Activated CD8-positive, alpha-beta memory T cell treated with anti-CD3 and anti-CD28 coated beads for 1 hour (primary cell): ENCODE measurements at regions not wholly inside any gene's neighbourhood (a gene's known extent, or its start where the extent isn't known, plus 50 kb on each side); places are given as distances from the start of the nearest gene placed in this dataset.
"Not testable (repeated sequence)": the region's sequence is repeated elsewhere in the genome, so short reads cannot be mapped to it uniquely, and the experiment has no call there.

Experiments used
- DNase-seq, 2 donors: peaks; one replicate each; pipeline ENCODE4 v3.0.0-alpha.2; 2020; ENCODE audit warnings: low read depth in 1 of 2; ENCODE audit errors: extremely low read depth in 1 of 2

DNA sequence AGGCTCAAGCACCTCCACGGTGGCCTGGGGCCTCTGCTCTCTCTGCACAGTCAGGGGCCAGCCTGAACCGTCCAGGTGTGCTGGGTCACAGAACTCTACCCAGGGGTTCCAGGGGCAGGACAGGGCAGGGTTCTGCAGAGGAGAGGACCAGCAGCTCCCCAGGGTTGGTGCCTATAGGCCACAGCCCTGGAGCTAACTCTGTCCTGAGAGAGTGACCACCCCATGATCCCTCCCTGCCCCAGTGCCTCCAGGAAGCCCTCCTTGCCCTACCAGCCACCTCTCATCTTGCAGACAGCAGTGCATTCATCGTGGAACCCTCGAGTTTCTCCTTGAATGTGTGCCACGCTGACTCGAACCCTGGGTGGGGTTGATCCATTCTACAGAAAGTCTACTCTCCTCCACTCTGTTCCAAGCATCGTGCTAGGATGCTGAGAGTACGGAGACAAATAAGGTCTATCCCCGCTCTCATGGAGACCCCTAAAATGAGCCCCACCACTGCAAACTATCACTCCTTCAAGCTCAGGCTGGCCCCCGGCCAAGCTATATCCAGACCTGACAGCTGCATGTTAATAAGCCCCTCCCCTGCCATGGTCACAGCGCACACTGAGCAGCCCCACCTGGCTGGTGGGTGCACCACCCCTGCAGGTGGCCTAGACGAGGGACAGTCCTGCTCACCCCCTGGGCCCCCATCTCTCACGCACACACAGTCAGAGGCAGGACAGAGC is 138.1 kb upstream of the FOXD4L5 start:
- DNase-seq: not testable (repeated sequence)

DNA sequence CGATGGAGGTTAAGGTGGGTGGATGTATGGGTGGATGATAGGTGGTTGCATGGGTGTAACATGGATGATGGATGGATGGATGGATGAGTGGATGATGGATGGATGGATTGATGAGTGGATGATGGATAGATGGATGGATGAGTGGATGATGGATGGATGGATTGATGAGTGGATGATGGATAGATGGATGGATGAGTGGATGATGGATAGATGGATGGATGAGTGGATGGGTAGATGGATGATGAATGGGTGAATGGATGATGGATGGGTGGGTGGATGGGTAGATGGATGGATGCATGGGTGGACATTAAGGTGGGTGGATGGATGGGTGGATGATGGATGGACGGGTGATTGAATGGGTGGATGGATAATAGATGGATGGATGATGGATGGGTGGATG is 136.5 kb upstream of the FOXD4L5 start:
- DNase-seq: not testable (repeated sequence)

DNA sequence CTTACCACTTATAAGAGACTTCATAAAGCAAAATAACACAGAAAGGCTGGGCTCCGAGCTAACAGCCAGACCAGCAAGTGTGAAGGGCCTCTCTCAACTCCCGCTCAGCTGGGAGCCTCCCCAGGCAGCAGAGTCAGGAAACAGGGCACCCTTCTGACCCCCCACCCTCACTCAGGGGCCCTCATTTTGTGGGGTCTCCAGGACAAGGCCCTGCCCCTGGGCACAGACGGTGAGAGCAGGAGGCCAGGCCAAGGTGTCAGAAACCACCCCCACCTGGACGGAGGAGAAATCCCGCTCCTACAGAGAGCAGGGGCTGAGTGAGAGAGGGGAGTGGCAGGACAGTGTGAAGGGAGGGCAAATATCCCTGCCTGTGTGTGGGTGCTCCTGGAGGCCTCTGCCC is 135.8 kb upstream of the FOXD4L5 start:
- no peak for DNase-seq

DNA sequence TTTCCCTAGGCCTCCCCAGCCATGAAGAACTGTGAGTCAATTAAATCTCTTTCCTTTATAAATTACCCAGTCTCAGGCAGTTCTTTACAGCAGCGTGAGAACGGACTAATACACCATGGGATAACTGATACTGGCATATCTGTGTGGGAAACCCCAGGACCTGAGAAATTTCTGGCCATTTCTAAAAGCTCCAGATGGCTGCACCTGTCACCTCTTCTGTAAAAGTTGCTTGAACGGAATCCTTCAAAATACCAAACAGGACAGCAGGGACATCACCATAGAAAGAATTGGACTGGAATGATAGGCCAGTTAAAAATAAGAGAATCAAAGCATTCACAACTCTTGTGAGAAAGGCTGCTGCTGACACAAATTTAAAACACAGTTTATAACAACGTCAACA is 134.0 kb upstream of the FOXD4L5 start:
- DNase-seq: not testable (repeated sequence)

DNA sequence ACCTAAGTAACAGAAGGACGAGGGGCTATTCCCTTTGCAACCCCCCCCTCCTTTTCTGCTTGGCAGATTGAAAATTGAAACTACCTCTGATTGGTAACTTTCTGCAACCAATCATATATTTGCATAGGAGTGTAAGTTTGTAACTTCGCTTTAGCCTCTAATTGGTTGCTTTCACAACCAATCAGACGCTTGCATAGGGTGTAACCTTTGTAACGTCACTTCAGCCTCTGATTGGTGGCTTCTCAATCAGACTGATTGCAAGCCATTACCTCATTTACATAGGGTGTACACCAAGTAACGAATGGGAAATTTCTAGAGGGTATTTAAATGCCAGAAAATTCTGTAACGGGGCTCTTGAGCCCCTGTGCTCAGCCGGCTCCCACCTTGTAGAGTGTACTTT is 131.9 kb upstream of the FOXD4L5 start:
- DNase-seq: not testable (repeated sequence)

DNA sequence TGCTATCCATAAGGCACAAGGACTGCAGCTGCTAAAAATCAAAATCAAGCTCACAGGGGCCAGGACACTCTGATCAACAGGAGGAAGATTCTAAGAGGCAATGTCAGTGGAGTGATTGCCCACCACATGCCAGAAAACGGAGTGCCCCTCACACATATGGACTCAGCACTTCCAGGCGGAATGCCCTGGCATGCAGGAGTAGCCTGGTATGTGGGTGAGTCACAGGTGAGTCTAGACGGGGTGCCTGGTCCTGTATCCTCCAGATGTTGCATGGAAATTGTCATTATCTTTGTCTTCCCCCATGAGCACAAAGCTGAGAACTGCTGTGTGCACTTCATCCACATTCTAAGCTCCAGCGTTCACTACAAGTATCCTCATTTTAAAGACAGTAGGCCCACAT is 129.2 kb upstream of the FOXD4L5 start:
- not testable (repeated sequence) for DNase-seq

DNA sequence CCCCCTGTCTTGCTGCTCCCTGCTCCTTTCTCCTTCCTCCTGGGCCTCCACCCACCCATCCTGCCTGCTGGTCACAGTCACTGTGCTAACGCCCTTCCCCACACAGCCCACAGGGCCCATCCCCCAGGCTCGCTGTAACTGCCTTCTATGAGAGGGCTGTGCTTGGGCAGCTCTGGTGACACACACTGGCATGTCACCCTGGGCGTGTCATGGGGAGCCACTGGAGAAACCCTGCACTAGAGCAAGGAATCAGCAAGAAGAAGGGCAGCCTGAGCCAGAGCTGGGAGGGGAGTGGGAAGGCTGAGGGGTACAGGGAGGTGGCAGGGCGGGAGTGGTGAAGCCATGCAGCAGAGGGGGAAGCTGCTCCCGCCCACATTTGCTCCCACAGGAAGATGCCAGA is 128.4 kb upstream of the FOXD4L5 start:
- not testable (repeated sequence) for DNase-seq

DNA sequence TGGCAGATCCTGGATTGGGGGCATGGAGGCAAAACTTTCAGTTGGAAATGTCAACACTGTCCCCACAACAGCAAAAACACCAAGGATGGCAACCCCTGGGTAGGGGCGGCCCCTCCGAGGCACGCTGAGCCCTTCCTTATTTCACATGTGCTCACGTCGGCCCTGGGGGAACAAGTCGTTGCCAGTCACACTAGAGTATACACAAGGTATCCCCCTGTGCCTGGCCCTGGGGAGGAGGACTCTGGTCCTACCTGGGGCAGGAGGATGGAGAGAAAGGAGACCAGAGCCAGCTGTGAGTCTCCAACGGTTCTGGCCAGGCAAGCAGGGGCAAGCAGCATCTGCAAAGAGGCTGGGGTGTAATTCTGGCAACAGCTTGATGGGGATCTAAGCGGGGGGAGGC is 126.9 kb upstream of the FOXD4L5 start:
- DNase-seq: no peak

DNA sequence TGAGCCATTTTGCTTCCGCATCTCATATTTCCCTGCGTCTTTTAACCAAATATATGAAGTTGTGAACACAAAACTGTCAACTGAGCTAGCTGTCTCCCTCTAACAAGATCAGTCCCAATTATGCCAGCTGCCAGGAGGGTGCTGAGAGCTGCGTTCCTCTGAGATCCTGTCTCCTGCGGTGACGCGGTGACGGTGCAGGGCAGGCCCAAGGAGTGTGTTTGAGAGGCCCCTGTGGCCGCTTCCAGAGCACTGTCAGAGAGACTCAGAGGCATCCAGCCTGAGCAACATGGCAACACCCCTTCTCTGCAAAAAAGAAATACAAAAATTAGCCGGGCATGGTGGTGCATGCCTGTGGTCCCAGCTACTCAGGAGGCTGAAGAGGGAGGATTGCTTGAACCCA is 126.3 kb upstream of the FOXD4L5 start:
- DNase-seq: no peak

DNA sequence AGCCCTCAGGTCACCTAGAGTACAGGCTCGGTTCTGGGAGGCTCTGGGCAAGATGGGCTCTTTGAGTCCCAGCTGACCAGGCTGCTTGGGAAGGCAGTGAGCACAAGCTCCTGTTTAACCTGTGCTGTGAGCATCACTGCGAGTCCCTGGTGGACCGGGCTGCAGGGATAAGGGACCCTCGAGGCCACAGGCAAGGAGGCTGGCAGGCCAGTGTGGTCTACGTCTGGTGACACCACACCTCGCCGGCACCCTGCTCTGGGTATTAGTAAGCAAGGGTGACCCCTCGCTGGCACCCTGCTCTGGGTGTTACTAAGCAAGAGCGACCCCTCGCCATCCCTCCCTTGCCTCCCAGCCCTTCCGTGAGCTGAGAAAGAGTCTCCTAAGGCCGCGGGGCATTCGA is 125.9 kb upstream of the FOXD4L5 start:
- DNase-seq: no peak

GRCh38 chr9:65409471-65409980 is 124.5 kb upstream of the FOXD4L5 start:
- no peak for DNase-seq

DNA sequence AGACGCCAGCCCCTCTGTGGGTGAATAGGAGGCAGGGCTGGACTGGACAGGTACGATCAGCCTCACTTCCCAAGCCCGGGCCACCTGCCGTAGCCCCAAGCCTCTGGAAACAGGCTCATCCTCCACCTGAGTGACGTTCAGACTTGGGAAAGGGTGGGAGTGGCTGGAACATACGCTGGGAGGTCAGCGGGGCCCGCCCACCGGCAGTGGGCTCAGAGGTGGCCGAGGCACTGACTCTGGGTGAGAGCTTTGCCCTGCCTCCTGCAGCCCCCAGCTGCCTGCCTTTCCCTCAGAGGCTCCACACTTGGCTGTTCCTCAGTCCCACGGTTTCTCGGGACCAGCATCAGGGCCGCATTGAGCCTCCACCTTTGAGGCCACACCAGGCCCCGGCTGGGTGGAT is 123.8 kb upstream of the FOXD4L5 start:
- DNase-seq: not testable (repeated sequence)

- not testable (repeated sequence) for DNase-seq
Observed at GRCh38 chr9:65406625-65407024, 121.6 kb upstream of the FOXD4L5 start.

- DNase-seq: not testable (repeated sequence)
Observed at GRCh38 chr9:65405766-65406165, 120.8 kb upstream of the FOXD4L5 start.

DNA sequence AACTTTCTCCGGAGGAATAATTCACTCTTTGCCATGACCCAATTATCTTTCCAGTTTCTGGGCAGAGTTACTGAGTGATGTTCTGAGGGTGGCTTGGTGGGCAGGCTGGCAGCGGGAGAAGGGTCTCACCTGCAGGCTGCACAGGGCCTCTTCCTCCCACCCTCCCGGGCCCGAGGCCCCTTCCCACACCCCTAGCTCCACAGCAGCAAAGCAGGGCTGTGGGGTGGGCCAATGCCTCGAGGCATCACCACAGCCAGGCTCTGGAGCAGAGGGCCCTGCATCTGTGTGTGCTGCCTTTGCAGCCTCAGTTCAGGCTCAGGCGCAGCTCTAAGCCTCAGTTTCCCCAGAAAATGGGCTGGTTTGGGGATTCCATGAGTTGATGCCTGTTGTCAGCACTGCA is 120.2 kb upstream of the FOXD4L5 start:
- no peak for DNase-seq

DNA sequence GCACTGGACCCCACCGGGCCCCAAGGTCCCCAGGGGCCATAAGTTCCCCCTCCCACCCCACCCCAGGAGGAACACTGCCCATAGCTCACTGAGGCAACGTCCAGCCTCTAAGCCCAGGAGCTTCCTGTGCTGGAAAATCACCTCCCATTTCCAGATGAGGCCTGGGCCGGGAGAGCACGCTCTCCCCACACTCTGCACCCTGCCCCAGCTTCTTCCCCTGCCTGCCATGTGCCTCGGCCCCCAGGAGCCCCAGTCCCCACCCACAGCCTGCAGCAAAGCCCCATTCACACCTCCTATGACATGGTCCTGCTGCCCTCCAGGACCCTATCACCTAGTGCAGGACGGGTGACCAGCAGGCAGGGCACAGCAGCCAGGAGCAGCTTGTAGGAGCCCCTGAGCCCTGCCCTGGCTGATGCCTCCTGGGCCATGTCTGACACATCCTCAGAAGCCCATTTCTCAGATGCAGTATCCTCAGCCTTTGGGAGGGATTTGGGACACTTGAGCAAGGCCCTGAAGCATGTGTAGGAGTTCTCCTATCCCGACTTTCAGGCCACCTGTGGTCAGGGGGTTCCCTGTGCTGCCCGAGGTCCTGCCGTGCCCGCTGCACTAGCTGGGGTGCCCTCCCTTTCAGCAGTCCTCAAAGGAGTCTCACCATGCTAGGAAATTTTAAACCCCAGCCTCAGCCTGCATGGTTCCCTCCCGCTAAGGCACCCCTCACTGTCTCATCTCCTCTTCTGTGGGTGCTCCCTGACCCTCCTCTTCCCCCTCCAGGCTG is 119.4 kb upstream of the FOXD4L5 start:
- DNase-seq: no peak

- no peak for DNase-seq
Observed at GRCh38 chr9:65403721-65404120, 118.7 kb upstream of the FOXD4L5 start.

DNA sequence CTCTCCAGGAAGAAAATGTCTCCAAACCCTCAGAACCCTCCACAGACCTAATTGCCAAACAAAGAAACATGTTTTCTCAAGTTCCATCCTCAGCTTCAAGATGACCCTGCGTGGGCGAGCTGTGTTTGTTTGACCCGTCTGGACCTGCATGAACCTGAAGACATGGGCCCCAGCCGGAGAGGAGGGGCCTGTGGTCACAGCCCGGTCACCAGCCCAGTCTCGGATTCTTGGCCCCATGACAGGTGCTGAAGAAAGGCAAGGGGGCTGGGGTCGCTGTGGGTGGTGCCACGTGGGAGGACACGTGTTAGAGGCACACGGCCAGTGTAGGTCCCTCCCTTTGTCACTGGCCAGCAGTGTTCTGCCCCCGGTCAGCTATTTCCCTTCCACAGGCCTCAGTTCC is 118.1 kb upstream of the FOXD4L5 start:
- DNase-seq: not testable (repeated sequence)

DNA sequence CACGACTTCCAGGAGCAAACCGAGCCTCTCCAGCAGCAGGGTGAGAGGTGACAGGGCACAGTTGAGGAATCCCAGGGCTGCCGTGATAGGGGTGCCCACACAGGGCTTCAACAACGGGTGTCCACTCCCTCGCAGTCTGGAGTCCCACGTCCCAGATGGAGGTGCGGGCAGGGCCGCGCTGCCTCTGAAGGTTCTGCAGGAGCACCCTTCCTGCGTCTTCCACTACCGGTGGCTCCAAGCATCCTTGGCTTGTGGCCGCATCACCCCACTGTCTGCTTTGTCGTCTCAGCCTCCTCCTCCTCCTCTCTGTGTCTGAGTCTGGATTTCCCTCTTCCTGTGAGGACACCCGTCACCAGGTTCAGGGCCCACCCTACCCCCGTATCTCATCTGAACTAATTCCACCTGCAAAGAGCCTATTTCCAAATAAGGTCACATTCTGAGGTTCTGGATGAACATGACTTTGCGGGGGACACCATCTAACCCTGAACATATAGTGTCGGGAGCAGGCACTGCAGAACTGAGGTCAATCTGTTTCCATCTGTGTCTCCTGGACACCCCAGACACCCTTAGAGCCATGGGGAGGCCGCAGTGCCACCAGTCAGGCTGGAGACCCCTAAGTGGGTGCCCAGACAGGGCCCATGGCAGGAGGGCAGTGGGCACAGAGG is 117.3 kb upstream of the FOXD4L5 start:
- not testable (repeated sequence) for DNase-seq

GRCh38 chr9:65401456-65402045 is 116.5 kb upstream of the FOXD4L5 start:
- DNase-seq: not testable (repeated sequence)

DNA sequence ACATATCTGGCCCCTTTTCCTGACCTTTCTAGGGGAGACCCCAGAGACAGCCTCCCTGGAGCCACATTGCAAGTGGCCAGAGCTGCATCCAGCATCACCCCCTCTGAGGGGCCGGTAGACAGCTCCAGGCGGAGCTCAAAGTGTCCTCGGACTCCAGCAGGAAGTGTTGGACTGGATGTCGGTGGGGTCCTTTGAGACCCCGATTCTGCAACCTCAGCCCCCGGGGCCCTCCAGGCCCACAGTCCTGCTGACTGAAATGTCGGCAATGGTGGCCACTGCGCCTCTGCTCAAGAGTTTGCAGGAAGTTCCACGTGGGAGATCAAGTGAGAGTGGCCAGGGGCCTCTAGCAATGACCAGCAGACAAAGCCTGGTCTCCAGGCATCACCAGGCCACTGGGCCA is 115.9 kb upstream of the FOXD4L5 start:
- no peak for DNase-seq
